KMS-11 (cell line): ENCODE measurements at regions not wholly inside any gene's neighbourhood (a gene's known extent, or its start where the extent isn't known, plus 50 kb on each side); places are given as distances from the start of the nearest gene placed in this dataset.

ENCODE experiments used
- H2AFZ ChIP-seq: fragments of 200-600 bp; sonication (generic); 2 replicates; pipeline ENCODE4 v1.6.1; 2016; ENCODE audit warnings: antibody characterized with exemption, mixed run types, low read depth
- H3K27ac ChIP-seq: fragments of 200-600 bp; sonication (generic); 2 replicates; pipeline ENCODE4 v1.6.1; 2016; ENCODE audit warnings: mild to moderate bottlenecking, mixed run types
- H3K27me3 ChIP-seq: fragments of 200-600 bp; sonication (generic); 2 replicates; pipeline ENCODE4 v1.6.1; 2017; ENCODE audit warnings: mild to moderate bottlenecking, low read depth, mixed run types, moderate library complexity; ENCODE audit not compliant: insufficient read depth
- H3K36me3 ChIP-seq: fragments of 200-600 bp; sonication (generic); 2 replicates; pipeline ENCODE4 v1.6.1; 2017; ENCODE audit warnings: mild to moderate bottlenecking, mixed run types; ENCODE audit not compliant: insufficient read depth
- H3K4me1 ChIP-seq: fragments of 200-600 bp; sonication (generic); 2 replicates; pipeline ENCODE4 v1.6.1; 2016; ENCODE audit warnings: mild to moderate bottlenecking, low read depth, mixed run types; ENCODE audit not compliant: poor library complexity, severe bottlenecking
- H3K4me2 ChIP-seq: fragments of 200-600 bp; sonication (generic); 2 replicates; pipeline ENCODE4 v1.7.0; 2016; ENCODE audit warnings: mild to moderate bottlenecking, mixed run types
- H3K4me3 ChIP-seq: fragments of 200-600 bp; sonication (generic); IDR thresholded peaks from 2 replicates; pipeline ENCODE4 v1.6.1; 2017; ENCODE audit warnings: low read depth, low read length, mixed read lengths; ENCODE audit not compliant: insufficient read depth
- H3K79me2 ChIP-seq: fragments of 200-600 bp; sonication (generic); 2 replicates; pipeline ENCODE4 v1.6.1; 2016; ENCODE audit warnings: low read depth, mixed run types; ENCODE audit not compliant: insufficient read depth
- H3K9ac ChIP-seq: fragments of 200-600 bp; sonication (generic); 2 replicates; pipeline ENCODE4 v1.6.1; 2016; ENCODE audit warnings: mild to moderate bottlenecking, mixed run types
- H4K20me1 ChIP-seq: fragments of 200-600 bp; sonication (generic); 2 replicates; pipeline ENCODE4 v1.6.1; 2016; ENCODE audit warnings: mild to moderate bottlenecking, mixed run types; ENCODE audit not compliant: insufficient read depth
- CTCF ChIP-seq: fragments of 200-600 bp; sonication (generic); conservative IDR thresholded peaks from 2 replicates; pipeline ENCODE4 v1.6.1; 2017; ENCODE audit warnings: low read depth, mild to moderate bottlenecking, antibody characterized with exemption, low read length, moderate library complexity, mixed read lengths

GRCh38 chr2:183224948-183225347 is 100.7 kb downstream of the NUP35 start:
- Histone ChIP-seq H3K27ac (peak overlapping the region; percentile 15; the same call in 1 of the 2 replicates), H3K9ac (no peak overlapping the region), H3K79me2 (no peaks in the 10 kb centered on the region), H3K4me1 (peaks cover 13% of the 10 kb centered on the region), H3K27me3 (no peaks in the 10 kb centered on the region), H4K20me1 (no peaks in the 10 kb centered on the region), H3K4me3 (no peak overlapping the region), H3K4me2 (peak overlapping the region; percentile 22; the same call in 1 of the 2 replicates), H3K36me3 (no peaks in the 10 kb centered on the region), H2AFZ (no peak overlapping the region)
- TF ChIP-seq CTCF: no peak

GRCh38 chr2:183227176-183227575 is 102.9 kb downstream of the NUP35 start:
- no peaks in the 10 kb centered on the region for H4K20me1 ChIP-seq
- peaks cover 13% of the 10 kb centered on the region for H3K4me1 ChIP-seq
- H2AFZ ChIP-seq: no peak overlapping the region
- no peaks in the 10 kb centered on the region for H3K79me2 ChIP-seq
- no peak overlapping the region for H3K4me3 ChIP-seq
- no peaks in the 10 kb centered on the region for H3K27me3 ChIP-seq
- H3K27ac ChIP-seq: no peak overlapping the region
- no peak for TF ChIP-seq CTCF
- H3K4me2 ChIP-seq: no peak overlapping the region
- no peak overlapping the region for H3K9ac ChIP-seq
- no peaks in the 10 kb centered on the region for H3K36me3 ChIP-seq

GRCh38 chr2:183229386-183229785 is 105.1 kb downstream of the NUP35 start:
- Histone ChIP-seq H3K4me2 (no peak overlapping the region), H3K27me3 (no peaks in the 10 kb centered on the region), H3K4me1 (peaks cover 11% of the 10 kb centered on the region), H3K36me3 (no peaks in the 10 kb centered on the region), H3K9ac (no peak overlapping the region), H2AFZ (no peak overlapping the region), H4K20me1 (no peaks in the 10 kb centered on the region), H3K4me3 (no peak overlapping the region), H3K79me2 (no peaks in the 10 kb centered on the region), H3K27ac (no peak overlapping the region)
- TF ChIP-seq CTCF: no peak

- no peaks in the 10 kb centered on the region for H3K27me3 ChIP-seq
- no peak for TF ChIP-seq CTCF
Observed at GRCh38 chr2:183232161-183232865, 108.1 kb downstream of the NUP35 start.

More at GRCh38 chr2:183232161-183232865, 108.1 kb downstream of the NUP35 start:
- H3K36me3 ChIP-seq: no peaks in the 10 kb centered on the region
- no peak overlapping the region for H3K27ac ChIP-seq
- no peak overlapping the region for H3K4me2 ChIP-seq
- H3K79me2 ChIP-seq: no peaks in the 10 kb centered on the region
- H3K9ac ChIP-seq: no peak overlapping the region
- no peaks in the 10 kb centered on the region for H3K4me1 ChIP-seq
- no peak overlapping the region for H3K4me3 ChIP-seq
- no peaks in the 10 kb centered on the region for H4K20me1 ChIP-seq
- no peak overlapping the region for H2AFZ ChIP-seq
